Neural cell (in vitro differentiated cells): ENCODE measurements at regions not wholly inside any gene's neighbourhood (a gene's known extent, or its start where the extent isn't known, plus 50 kb on each side); places are given as distances from the start of the nearest gene placed in this dataset.

Experiments used
- CTCF ChIP-seq: fragments of 450-650 bp; IDR thresholded peaks from 2 replicates; pipeline ENCODE4 v1.5.1; 2014; ENCODE audit warnings: antibody characterized with exemption, mild to moderate bottlenecking, moderate library complexity; ENCODE audit not compliant: poor library complexity, severe bottlenecking
- EP300 ChIP-seq: fragments of 450-650 bp; conservative IDR thresholded peaks from 2 replicates; pipeline ENCODE4 v1.6.1; 2014; ENCODE audit warnings: antibody characterized with exemption, mild to moderate bottlenecking, moderate library complexity; ENCODE audit not compliant: poor library complexity, severe bottlenecking
- EZH2 ChIP-seq: fragments of 200-600, 300-800 bp; shearing (Covaris generic), sonication (generic); IDR thresholded peaks from 2 replicates; pipeline ENCODE4 v1.6.1; 2014; ENCODE audit warnings: antibody characterized with exemption, low read length, borderline replicate concordance, mild to moderate bottlenecking; ENCODE audit not compliant: insufficient read depth, poor library complexity, severe bottlenecking
- POLR2AphosphoS5 ChIP-seq: IDR thresholded peaks from 2 replicates; pipeline ENCODE4 v1.6.1; 2012
- RAD21 ChIP-seq: fragments of 450-650 bp; conservative IDR thresholded peaks from 2 replicates; pipeline ENCODE4 v1.6.1; 2014; ENCODE audit warnings: antibody characterized with exemption, mild to moderate bottlenecking, moderate library complexity

- no peak for TF ChIP-seq CTCF
- TF ChIP-seq POLR2AphosphoS5: no peak
- no peak for TF ChIP-seq EP300
- TF ChIP-seq RAD21: no peak
- TF ChIP-seq EZH2: no peak
Measured at GRCh38 chr6:68040312-68040778, 594.7 kb upstream of the ADGRB3 start.
